ENCODE measurements at regions not wholly inside any gene's neighbourhood (a gene's known extent, or its start where the extent isn't known, plus 50 kb on each side); places are given as distances from the start of the nearest gene placed in this dataset.
"Not testable (repeated sequence)": the region's sequence is repeated elsewhere in the genome, so short reads cannot be mapped to it uniquely, and the experiment has no call there.

DNA sequence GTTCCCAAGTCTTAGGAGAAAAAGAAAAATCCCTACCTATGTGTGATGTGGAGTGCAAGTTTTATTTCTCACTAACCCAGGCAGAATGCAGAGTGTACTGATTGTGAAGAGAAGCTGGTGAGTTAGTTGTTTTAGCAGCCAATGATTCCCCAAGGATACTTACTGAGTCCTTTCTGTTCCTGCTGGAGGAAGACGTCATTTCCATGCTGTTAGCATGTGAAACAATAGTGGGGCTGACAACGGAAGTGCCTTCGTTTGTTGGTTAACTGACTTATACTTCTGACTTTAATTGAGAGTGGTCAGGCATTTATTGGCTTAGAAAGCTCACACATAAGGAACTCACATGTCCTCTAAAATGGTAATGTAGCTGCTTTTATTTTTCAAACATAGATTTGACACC is 180.6 kb downstream of the MC4R start:
- no peaks in the 10 kb centered on the region for H3K27me3 ChIP-seq
- DNase-seq = no peak
- H3K4me1 ChIP-seq = no peaks in the 10 kb centered on the region
- H3K36me3 ChIP-seq = no peaks in the 10 kb centered on the region
- intact Hi-C loops (cut with DNase I; ENCODE audit: low total_unique reads) = no loop called here
- TF ChIP-seq, protein P1, sequence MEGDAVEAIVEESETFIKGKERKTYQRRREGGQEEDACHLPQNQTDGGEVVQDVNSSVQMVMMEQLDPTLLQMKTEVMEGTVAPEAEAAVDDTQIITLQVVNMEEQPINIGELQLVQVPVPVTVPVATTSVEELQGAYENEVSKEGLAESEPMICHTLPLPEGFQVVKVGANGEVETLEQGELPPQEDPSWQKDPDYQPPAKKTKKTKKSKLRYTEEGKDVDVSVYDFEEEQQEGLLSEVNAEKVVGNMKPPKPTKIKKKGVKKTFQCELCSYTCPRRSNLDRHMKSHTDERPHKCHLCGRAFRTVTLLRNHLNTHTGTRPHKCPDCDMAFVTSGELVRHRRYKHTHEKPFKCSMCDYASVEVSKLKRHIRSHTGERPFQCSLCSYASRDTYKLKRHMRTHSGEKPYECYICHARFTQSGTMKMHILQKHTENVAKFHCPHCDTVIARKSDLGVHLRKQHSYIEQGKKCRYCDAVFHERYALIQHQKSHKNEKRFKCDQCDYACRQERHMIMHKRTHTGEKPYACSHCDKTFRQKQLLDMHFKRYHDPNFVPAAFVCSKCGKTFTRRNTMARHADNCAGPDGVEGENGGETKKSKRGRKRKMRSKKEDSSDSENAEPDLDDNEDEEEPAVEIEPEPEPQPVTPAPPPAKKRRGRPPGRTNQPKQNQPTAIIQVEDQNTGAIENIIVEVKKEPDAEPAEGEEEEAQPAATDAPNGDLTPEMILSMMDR (IDR thresholded peaks at IDR 0.05) = no peak
- H3K27ac ChIP-seq = no peak overlapping the region
- H3K9me3 ChIP-seq = no peaks in the 10 kb centered on the region
- H3K4me3 ChIP-seq = no peak overlapping the region

DNA sequence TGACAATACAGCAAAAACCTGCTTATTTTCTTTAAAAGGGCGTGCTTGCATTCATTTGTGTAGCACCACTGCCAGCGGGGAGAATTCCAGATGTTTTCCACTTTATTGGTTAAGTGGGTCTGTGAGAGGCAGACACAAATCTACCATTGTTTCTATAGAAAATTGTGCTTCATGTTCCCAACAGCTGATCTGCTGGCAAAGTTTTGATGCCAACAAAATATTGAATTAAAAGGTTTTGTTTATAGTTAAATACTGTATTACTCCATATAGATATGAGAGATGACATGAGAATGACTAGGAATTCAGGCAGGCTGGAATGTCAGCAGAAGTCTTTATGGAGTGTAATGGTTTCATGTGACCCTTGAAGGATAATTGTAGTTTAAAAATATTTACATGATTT is 182.7 kb downstream of the MC4R start:
- intact Hi-C loops (cut with DNase I; ENCODE audit: low total_unique reads) = no loop called here
- TF ChIP-seq, protein P1 (IDR thresholded peaks at IDR 0.05) = no peak
- Histone ChIP-seq H3K27me3 (no peaks in the 10 kb centered on the region), H3K36me3 (no peaks in the 10 kb centered on the region), H3K4me1 (no peaks in the 10 kb centered on the region), H3K27ac (no peak overlapping the region), H3K9me3 (no peaks in the 10 kb centered on the region), H3K4me3 (no peak overlapping the region)
- DNase-seq = no peak

DNA sequence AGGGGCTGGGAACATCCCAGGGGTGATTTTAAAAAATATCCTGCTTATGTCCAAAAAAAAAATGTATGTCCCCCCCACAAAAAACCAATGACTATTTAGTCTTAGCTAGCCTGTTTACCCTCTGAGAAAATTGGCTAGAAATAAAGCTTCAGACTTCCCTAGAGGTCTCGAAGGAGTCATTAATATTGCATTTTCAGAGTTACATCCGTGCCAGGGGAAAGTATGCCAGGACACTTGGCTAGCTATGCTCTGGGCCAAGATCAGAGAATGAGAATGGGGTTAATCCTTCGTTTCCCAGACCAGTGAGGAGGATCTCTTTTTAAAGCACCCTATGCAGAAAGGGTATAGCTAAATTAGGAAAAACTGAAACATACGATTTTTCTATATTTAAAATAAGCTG is 183.6 kb downstream of the MC4R start:
- no peak overlapping the region for H3K27ac ChIP-seq
- intact Hi-C loops (cut with DNase I; ENCODE audit: low total_unique reads) = no loop called here
- H3K27me3 ChIP-seq = no peaks in the 10 kb centered on the region
- H3K9me3 ChIP-seq = no peaks in the 10 kb centered on the region
- TF ChIP-seq, protein P1 (IDR thresholded peaks at IDR 0.05) = no peak
- DNase-seq = no peak
- no peaks in the 10 kb centered on the region for H3K36me3 ChIP-seq
- H3K4me3 ChIP-seq = no peak overlapping the region
- H3K4me1 ChIP-seq = no peaks in the 10 kb centered on the region

DNA sequence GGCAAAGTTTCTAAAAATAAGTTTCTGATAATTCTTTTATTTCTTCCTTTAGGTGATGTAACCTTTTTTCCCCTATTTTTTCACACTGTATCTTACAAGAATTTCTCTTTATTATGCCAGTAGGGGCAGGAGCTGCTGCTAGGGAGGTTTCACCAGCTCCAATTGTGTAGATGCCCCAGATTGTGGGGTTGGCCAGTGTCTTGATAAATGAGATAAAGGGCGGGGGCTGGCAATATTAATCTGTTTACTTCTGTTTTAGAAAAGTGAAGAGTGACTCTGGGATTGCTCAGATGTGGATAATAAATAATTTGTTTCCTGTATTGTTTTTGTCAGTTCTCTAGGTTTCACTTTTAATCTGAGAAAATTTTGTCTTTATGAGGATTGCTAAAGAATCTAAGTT is 190.4 kb downstream of the MC4R start:
- no peak overlapping the region for H3K27ac ChIP-seq
- H3K27me3 ChIP-seq = no peaks in the 10 kb centered on the region
- H3K4me1 ChIP-seq = no peaks in the 10 kb centered on the region
- TF ChIP-seq, protein P1 (IDR thresholded peaks at IDR 0.05) = no peak
- no peaks in the 10 kb centered on the region for H3K9me3 ChIP-seq
- intact Hi-C loops (cut with DNase I; ENCODE audit: low total_unique reads) = no loop called here
- DNase-seq = no peak
- no peaks in the 10 kb centered on the region for H3K36me3 ChIP-seq
- H3K4me3 ChIP-seq = no peak overlapping the region

DNA sequence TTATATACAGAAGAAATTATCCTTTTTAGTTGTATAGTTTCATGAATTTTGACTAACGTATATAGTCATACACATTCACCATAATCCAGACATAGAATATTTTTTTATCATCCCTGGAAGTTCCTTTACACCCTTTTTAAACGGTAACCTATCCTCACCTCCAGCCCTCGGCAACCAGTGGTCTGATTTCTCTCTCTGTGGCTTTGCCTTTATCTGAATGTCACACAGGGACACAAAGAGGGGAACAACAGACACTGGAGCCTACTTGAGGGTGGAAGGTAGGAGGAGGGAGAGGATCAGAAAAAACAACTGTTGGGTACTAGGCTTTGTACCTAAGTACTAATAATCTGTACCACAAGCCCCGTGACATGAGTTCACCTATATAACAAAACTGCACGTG is 191.9 kb downstream of the MC4R start:
- TF ChIP-seq, protein P1 (IDR thresholded peaks at IDR 0.05) = no peak
- H3K27ac ChIP-seq = no peak overlapping the region
- no peaks in the 10 kb centered on the region for H3K9me3 ChIP-seq
- no peak for DNase-seq
- no peaks in the 10 kb centered on the region for H3K4me1 ChIP-seq
- no peaks in the 10 kb centered on the region for H3K27me3 ChIP-seq
- no peaks in the 10 kb centered on the region for H3K36me3 ChIP-seq
- no peak overlapping the region for H3K4me3 ChIP-seq
- intact Hi-C loops (cut with DNase I; ENCODE audit: low total_unique reads) = no loop called here

DNA sequence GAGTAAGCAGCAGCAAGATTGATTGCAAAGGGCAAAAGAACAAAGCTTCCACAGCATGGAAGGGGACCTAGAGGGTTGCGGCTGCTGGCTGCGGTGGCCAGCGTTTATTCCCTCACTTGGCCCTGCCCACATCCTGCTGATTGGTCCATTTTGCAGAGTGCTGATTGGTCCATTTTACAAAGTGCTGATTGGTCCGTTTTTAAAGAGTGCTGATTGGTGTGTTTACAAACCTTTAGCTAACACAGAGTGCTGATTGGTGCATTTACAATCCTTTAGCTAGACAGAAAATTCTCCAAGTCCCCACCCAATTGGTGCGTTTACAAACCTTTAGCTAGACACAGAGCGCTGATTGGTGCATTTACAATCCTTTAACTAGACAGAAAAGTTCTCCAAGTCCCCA is 194.4 kb downstream of the MC4R start:
- H3K36me3 ChIP-seq; H3K27ac ChIP-seq; H3K9me3 ChIP-seq; H3K27me3 ChIP-seq; H3K4me1 ChIP-seq; intact Hi-C loops (cut with DNase I; ENCODE audit: low total_unique reads); DNase-seq; H3K4me3 ChIP-seq: not testable (repeated sequence)

Measured in tibial artery (tissue), 4 donors.